ENCODE measurements at regions not wholly inside any gene's neighbourhood (a gene's known extent, or its start where the extent isn't known, plus 50 kb on each side); places are given as distances from the start of the nearest gene placed in this dataset.
A peak's percentile ranks its signal among the peaks of the same experiment; 100 is the strongest.

DNA sequence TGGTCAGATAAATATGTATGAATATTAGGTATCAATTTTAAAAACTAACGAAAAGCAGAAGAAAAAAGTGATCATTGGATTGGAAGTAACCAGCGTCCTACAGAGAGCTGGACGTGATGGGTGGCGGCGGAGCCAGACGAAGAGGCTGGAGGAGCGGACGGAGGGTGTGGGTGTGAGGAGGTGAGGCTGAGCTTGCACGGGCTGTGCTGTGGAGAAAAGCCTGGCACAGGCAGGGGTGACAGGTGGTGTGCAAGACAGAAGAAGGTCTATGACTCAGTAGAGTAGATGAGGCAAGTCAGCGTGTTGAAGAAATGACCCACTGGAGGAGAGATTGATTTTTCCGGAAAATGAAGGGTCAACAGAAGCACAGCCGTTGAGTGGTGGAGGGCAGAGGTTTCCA lies 56.4 kb downstream of the FZD10 start:
- DNase-seq (ENCODE audit: low read depth in 1 of 2, low spot score in 2 of 2) (no peak), FAIRE-seq (no peak)
- Histone ChIP-seq H2AFZ (ENCODE audit: low read length) (no peak overlapping the region), H3K23ac (ENCODE audit: insufficient read length) (no peak overlapping the region), H3K79me1 (ENCODE audit: low read depth, low read length) (no peaks in the 10 kb centered on the region), H3K9ac (replicated peaks in 1 of 4; ENCODE audit: extremely low read depth in 1 of 4, low read depth in 3 of 4, low read length in 3 of 4) (no peak overlapping the region), H4K20me1 (replicated peaks in 1 of 2; ENCODE audit: control insufficient read depth in 1 of 2, insufficient read depth in 2 of 2, low read length in 2 of 2) (peaks cover 0 to 6% of the 10 kb centered on the region in 2 experiments), H3K79me2 (ENCODE audit: control insufficient read depth in 1 of 2, insufficient read depth in 2 of 2, low read length in 2 of 2) (no peaks in the 10 kb centered on the region), H4K91ac (replicated peaks; ENCODE audit: insufficient read length, low read length) (no peak overlapping the region), H3K56ac (replicated peaks; ENCODE audit: insufficient read length, low read depth, low read length) (no peak overlapping the region), H3K4ac (replicated peaks; ENCODE audit: insufficient read length, low read depth, low read length) (no peak overlapping the region), H2AK5ac (ENCODE audit: low read depth, low read length) (no peak overlapping the region), H2BK120ac (replicated peaks; ENCODE audit: low read depth, low read length) (no peak overlapping the region), H3K14ac (ENCODE audit: insufficient read length) (no peak overlapping the region), H2BK12ac (ENCODE audit: low read depth, low read length) (0 out of 2 replicates have a peak overlapping the region, but pooled peaks have one; percentile 13), H3K36me3 (ENCODE audit: control insufficient read depth in 2 of 4, insufficient read depth in 4 of 4, low read length in 3 of 4) (no peaks in the 10 kb centered on the region), H4K5ac (ENCODE audit: insufficient read length, low read depth, low read length) (no peak overlapping the region), H3K27ac (ENCODE audit: low read depth, low read length) (no peak overlapping the region), H3K18ac (ENCODE audit: extremely low read depth, low read length) (no peak overlapping the region), H3K4me3 (ENCODE audit: extremely low read depth in 1 of 4, insufficient read depth in 2 of 4, low read depth in 3 of 4, low read length in 4 of 4) (no peak overlapping the region), H3K4me2 (ENCODE audit: insufficient read depth in 1 of 2, low read depth in 2 of 2, low read length in 2 of 2) (no peak overlapping the region), H2BK20ac (ENCODE audit: low read length) (no peak overlapping the region), H2BK15ac (ENCODE audit: low read length) (no peak overlapping the region), H3K23me2 (ENCODE audit: low read depth, low read length) (peaks cover 2% of the 10 kb centered on the region), H3K4me1 (replicated peaks in 1 of 4; ENCODE audit: control insufficient read depth in 3 of 4, insufficient read depth in 4 of 4, low read length in 3 of 4) (peaks cover 2 to 13% (median 8%) of the 10 kb centered on the region in 4 experiments), H2BK5ac (ENCODE audit: low read depth, low read length) (no peak overlapping the region), H3K27me3 (replicated peaks in 1 of 4; ENCODE audit: control insufficient read depth in 3 of 4, extremely low read depth in 1 of 4, insufficient read depth in 3 of 4, low read length in 3 of 4) (peaks cover 23 to 90% (median 60%) of the 10 kb centered on the region in 4 experiments), H3K9me3 (ENCODE audit: insufficient read depth in 2 of 2, low read depth in 1 of 2, low read length in 1 of 2) (no peaks in the 10 kb centered on the region; a peak in 1 of 4 replicates), H4K8ac (ENCODE audit: extremely low read depth, insufficient read depth, low read length) (no peak overlapping the region)
- TF ChIP-seq SP1 (IDR thresholded peaks at IDR 0.05; ENCODE audit: low read depth, low read length), result no peak
- TF ChIP-seq CBX5 (IDR thresholded peaks at IDR 0.05; ENCODE audit: low read depth, low read length), result no peak
- no peak for TF ChIP-seq SAP30 (IDR thresholded peaks at IDR 0.05; ENCODE audit: insufficient read depth, insufficient replicate concordance, low read length)
- no peak for TF ChIP-seq SIX5 (IDR thresholded peaks at IDR 0.05; ENCODE audit: low read depth, low read length)
- no peak for TF ChIP-seq KDM1A (IDR thresholded peaks at IDR 0.05; ENCODE audit: borderline replicate concordance, low read length)
- TF ChIP-seq SP2 (IDR thresholded peaks at IDR 0.05; ENCODE audit: low read length), result no peak
- TF ChIP-seq PHF8 (conservative IDR thresholded peaks at IDR 0.05; ENCODE audit: low read depth, low read length), result no peak
- no peak for TF ChIP-seq RNF2 (IDR thresholded peaks at IDR 0.05; ENCODE audit: borderline replicate concordance, low read depth, low read length, missing control alignments, poor library complexity, severe bottlenecking)
- no peak for TF ChIP-seq EZH2 (IDR thresholded peaks at IDR 0.05; ENCODE audit: low read depth, low read length, severe bottlenecking)
- POLR2A ChIA-PET (ENCODE audit: partially characterized antibody), result no interaction called here
- WGBS, 2 experiments (ENCODE audit: extremely low coverage in 1 of 2, insufficient coverage in 1 of 2, insufficient read length in 1 of 2, insufficient replicate concordance in 2 of 2, low coverage in 1 of 2, low lambda C conversion rate in 2 of 2, missing lambda C conversion rate in 1 of 2), result 95% methylated on average over 12 of the region's 12 CpGs; no CpG with 5 or more reads in 1 of the 2 experiments
- CTCF ChIA-PET (ENCODE audit: partially characterized antibody), result interaction anchor here (1.4 to 1.8 kb wide), 2 partner anchors 48 to 118 kb away, joined by 4 to 6 read pairs; no protein-coding TSS in a partner anchor

All from H1 (cell line).